GM03348 (cell line): ENCODE measurements at regions not wholly inside any gene's neighbourhood (a gene's known extent, or its start where the extent isn't known, plus 50 kb on each side); places are given as distances from the start of the nearest gene placed in this dataset.

Source experiments
- DNase-seq: peaks from one replicate; pipeline ENCODE4 v3.0.0; 2012; ENCODE audit warnings: low spot score

DNA sequence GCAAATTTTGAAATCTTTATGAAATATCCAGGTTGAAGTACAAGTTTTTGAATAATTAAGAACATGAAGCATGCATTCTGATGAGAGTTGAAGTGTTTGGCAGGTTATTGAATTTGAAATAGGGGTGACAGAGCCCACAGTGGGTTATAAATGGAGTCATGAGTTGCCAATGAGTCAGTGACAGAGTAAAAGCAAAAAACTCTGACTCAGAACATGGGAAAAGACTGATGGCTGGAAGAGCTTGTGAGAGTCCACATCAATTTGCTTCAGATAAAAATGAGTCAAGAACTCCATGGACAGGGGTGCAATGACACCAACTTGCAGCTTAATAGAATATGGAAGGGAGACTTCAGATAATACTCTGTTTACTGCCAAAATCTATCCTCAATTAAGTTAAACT, 105.3 kb downstream of the SLC6A15 start:
- no peak for DNase-seq

DNA sequence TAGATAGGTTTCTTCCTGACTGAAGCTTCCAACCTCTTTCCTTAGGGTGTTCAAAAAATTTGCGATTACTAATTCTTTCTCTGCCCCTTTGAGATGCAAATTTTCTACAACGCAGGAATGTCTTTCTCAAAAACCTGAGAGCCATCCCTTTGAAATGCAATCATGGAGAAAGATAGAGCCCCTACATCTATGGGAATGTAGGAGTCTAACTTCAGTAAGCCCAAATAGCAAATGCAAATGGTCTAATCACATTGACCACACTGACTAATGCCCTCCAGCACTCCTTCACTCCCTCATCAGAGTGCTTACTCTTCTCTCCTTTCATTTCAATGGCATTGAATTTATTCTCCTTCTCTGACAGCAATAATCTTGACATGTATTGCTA, 107.1 kb downstream of the SLC6A15 start:
- DNase-seq = no peak

DNA sequence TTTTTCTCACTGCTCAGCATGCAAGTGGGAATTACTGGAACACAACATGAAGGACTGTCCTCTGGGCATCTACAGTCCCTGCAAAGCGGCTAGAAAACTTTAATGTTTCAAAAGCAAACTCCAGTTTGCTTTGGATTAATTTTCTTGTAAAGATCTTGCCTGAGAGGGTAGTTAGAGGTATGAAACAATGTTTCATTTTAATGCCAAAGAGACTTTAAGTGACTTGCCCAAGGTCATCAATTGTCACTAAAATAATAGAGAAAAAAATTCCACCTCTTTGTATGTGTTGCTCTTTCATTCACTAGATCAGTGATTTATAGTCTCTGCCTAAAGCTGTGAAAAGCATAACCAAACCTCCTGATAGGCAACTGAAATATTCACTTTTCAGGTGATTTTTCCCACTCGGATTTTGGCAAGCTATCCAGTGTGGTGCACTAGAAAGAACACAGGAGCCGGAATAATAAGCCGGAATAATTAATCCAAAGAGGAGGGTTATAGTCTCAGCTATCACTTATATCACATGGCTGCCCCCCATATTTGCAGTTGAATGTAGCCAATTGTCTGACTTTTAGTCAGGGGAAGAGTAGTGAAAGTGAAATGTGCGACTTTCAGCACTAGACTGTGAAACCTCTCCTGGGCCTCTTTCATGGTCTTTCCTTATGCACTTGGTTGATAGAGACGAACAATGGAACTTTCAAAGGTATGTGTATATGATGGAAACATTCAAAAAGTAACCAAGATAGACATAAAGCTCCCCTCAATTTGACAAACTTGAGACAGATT, 107.7 kb downstream of the SLC6A15 start:
- DNase-seq = no peak

DNA sequence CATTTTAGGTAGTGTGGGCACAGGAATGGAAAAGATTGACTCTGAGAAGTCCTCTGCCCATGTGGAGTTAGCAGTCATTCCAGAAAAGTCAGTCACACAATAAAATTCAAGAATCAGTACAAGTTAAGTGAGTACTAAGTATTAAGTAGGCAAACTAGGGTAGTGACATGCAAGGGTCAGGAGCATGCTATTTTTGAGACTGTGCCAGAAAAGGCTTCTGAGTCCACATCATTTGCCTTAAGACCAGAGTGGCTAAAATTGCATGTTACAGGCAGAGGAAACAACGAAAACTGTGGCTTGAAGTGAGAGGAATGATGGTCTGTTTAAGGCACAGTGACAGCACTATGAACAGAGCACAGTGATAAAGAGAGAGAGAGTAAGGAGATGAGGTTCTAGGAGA, 108.9 kb downstream of the SLC6A15 start:
- no peak for DNase-seq

DNA sequence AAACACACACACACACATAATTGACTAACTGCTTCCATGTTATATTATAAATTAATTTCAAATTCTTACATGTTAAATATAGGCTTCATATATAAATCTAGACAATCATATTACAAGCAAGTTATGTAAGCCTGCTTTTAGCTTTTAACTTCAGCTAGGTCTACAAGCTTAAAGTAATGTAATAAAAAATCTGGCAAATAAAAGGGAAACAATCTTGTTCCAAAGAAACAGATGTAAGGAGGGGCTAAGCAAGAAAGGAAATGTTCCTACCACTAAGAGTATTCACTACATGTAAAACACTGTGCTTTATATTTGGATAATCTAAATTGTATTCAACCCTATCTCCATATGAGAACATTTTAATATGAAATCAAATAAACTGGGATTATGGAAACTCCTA, 110.4 kb downstream of the SLC6A15 start:
- no peak for DNase-seq

DNA sequence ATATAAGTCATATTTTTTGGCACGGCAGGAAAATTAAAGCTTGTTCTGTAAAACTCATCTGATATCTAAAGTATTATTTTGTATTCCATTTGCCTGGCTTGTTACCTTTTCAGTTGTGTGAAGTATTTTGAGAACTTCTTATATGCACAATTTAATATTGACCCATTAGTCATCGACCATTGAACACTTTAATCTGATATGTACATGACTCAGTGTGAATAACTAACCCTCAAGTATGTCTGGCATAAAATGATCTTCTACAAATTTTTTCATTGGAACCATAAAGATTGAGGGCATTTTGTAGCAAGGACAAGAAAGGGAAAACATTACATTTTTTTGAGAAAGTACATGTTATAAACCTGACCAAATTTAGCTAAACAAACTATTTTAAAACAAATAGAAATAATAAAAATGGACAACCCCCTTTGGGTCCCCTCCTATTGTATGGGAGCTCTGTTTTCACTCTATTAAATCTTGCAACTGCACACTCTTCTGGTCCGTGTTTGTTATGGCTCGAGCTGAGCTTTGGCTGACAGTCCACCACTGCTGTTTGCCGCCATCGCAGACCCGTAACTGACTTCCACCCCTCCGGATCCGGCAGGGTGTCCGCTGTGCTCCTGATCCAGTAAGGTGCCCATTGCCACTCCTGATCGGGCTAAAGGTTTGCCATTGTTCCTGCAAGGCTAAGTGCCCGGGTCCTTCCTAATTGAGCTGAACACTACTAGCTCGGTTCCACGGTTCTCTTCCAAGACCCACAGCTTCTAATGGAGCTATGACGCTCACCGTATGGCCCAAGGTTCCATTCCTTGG, 118.8 kb downstream of the SLC6A15 start:
- DNase-seq = peak; percentile 57

DNA sequence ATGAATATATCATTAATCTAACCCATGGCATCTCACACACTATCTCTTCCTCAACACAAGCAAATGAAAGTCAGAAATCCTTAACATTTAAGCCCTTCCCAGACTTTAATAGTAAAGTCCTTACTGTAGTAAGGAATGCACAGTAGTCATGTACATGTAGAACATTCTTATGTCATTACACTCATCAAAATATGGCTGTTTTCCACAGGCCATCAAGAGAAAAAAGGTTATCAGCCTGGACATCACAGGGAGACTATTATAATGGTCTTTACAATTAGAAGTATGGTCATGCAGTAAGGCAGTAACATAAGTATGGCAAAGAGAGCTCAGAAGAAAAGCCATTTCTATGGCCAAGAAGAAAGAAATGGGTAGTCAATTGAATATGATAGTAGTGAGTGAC, 121.2 kb downstream of the SLC6A15 start:
- DNase-seq = no peak

DNA sequence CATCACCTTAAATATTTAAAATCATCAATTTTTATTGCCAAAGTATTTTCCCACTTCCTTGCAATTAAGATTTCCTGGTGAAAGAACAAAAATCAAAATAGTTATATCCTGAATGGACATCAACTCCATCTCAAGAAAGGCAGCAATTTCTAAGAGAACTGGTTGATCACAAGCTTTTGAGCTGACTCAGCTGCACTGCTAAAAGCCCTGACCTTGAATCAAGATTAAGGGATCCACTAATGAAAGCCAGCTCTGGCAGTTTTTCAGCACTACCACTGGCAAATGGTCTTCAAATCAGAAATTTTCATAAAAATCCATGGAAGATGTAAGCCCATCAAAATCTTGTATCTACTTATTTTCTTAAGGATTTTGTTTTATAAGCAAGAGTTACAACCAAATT, 123.4 kb downstream of the SLC6A15 start:
- DNase-seq = no peak

DNA sequence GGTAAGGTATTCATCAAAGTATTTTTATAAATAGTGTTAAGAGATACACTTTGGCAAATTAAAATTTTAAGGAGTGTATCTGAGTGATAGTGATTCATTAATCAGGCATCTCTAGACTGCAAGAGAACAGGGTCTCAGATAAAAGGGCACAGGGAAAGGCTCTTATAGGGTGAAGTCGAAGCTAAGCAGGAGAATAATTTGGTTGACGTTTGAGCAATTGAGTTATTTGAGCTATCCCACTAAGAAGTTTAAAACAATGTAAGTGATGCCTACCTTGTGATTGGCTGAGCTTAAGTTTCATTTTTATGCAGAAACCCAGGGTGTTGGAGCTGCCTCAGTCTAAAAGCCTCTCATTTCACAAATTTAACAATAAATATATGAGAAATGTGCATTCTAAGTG, 125.3 kb downstream of the SLC6A15 start:
- DNase-seq = no peak

DNA sequence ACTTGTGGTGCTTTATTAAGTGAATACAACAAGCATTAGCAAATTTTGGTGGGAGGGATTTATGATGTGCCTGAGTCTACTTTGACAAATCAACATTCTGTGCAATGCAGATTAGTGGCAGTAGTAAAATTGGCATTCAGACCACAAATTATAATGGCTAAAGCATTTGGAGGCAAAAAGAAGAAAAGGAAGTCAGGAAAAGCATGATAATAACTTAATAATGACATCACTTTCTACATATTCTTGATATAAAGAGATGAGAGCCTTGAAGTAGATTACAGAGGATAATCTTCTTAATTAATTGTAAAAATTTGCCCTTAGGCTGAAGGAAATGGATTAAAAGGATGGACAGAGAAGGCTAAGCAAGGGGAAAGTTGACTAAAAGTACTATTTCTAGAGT, 126.0 kb downstream of the SLC6A15 start:
- no peak for DNase-seq

DNA sequence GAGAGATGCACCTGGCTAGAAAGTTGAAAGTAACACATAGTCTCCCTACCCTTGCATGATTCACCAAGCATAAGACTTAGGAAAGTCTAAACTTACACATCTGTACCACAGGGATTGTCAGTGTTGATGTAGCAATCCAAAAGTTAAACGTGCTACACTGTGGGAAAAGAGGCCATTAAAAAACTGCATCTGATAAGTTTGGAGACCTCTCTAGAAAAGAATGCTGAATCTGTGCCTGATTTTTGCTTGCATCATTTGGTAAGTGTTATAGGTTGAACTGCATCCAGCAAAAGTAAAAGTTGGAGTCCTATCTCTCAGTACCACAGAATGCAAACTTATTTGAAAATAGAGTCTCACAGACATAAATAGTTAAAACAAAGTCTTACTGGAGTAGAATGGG, 126.6 kb downstream of the SLC6A15 start:
- DNase-seq = peak; percentile 9

DNA sequence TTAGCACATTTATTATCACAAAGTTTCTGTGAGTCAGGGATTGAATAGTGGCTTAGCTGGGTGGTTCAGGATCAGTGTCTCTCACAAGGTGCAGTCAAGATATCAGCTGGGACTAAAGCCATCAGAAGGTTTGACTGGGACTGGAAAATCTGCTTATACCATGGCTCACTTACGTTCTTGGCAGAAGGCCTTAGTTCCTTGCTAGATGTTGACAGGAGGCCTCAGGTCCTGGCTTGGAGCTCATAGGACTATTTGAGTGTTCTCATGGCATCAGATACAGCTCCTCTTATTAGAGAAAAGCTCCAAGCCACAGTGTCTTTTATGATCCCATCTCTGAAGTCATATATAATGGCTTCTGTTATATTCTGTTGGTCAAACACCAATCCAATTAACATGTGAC, 127.3 kb downstream of the SLC6A15 start:
- DNase-seq = no peak

DNA sequence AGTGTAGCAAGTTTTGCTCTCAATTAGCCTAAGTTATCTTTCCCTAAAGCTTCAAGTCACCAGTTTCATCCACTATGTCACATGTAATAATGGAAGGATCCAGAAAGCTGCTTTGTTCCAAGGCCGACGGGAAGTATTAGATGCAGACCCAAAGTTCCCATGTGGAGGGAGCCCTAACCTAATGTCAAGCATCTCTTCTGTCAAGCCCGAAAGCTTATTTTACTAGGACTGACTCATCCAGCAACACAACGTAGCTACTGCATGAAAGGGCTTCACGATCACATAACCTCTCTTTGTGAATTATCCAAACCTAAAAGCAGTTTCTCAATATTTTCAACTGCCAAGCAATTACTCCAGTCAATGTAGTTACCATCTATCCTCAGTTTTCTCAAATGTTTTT, 133.4 kb downstream of the SLC6A15 start:
- DNase-seq = no peak

DNA sequence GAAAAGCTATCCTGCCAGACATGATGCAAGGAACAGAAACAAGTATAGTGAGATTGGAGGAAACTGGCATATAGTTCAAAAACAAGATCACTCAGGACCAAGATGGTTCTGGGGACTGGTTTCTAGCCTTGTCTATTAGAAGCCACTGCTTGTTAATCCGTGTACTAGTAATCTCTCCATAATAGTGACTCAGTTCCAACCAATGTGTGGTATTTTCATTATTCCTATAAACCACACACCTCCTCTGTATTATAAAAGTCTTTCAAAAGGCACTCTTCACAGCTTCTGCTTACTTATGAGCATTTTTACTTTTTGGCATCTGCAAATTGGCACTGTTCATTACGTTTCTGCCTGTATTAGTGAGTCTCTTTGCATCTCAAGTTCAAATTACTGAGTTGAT, 140.3 kb downstream of the SLC6A15 start:
- DNase-seq = peak; percentile 32

DNA sequence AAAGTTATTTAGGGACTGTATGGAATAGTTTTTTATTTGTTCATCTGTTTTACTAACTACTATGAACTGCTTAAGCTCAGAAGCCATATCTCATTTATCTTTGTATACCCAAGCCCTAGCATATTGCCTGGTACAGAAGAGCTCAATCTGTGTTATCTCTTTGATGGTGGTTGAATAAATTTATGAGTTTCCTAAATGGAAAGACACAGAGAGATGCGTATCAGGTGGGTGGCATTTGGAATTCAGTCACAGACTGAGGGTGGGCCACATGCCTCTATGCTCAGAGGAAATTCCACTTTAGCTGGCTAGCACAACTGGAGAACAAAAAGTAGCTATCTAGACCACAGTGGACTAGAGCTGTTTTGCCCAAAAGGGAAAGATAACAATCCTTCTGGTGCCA, 145.5 kb downstream of the SLC6A15 start:
- no peak for DNase-seq

DNA sequence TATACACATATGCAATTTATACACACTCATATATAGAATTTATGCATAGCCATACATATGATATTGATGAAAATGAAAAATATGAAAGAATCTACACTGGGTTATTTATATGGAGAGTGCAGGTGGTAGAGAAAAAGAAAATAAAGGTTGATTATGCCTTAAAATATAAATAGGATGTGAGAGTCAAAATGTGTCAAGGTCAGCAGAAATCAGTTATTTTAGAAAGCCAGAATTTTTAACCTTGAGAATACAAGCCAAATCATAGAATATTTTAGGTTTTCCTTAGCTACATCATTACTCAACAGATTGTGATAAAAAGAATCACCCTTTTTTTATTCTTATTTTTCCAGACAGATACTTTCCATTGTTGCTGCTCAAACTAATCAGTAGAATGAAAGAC, 146.2 kb downstream of the SLC6A15 start:
- DNase-seq = no peak

DNA sequence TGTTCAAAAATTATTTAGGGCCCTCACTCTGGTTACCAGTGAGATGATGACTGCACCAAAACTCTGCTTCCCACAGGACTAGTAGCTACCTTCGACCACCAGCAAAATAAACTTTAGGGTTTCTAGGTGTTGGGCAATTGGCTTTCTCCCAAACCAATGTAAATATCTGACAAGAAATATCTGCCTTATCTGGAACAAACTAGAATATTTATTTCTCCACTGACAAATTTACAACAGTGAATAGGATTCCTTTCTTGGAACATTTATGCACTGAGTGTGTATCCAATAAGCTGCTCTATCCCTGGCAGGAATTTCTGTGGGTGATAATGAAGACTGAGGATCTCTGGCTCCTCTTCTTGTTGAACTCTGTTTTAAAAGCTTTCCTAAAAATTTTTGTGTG, 148.6 kb downstream of the SLC6A15 start:
- DNase-seq = no peak

DNA sequence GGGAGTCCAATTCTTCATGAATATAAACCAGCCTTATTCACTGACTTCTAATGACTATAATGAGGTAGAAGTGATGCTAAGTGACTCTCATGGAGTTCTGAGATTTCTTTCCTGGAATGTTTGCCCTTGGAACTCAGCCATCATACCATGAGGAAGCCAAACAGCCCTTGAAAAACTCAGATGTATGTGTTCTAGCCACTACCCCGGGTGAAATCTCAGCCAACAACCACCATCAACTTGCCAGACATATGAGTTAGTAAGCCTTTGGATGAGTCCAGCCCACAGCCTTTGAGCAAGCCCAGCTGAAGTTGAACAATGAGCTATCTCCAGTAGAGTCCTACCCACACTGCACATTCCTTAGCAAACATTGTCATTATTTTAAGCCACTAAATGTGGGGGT, 149.5 kb downstream of the SLC6A15 start:
- DNase-seq = peak; percentile 74

DNA sequence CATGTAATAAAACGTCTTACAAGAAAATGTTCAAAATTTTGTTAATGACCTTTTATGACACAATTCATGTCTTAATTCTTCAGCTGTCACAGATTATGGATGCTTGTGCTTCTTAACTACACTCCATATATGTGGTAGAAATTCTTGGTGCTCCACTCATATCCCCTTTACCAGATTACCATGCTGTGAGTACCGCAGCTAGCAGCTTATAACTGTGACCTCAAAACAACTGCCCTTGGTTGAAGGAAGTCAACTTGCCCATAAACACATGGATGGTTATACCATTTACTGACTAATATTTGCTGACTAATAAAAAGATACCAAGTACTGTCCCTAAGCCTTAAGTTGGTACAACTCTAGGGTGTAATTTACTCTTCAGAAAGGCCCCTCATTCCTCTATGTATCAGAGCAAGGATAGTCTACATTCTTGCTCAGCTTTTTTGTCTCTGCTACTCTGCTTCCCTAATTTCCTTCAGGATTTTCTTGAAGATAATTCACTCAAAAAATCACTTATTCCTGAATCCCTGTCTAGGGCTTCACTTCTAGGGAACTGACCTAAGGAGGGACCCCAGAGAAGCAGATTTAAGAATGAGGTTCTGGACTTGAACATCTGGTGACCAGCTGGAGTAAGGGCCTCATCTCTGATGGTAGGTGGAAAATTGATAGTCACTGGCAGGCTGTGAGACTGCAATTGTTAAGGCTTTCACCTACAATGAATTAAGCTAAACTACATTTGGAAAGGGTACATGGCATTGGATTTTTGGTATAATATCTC, 152.3 kb downstream of the SLC6A15 start:
- DNase-seq = no peak

DNA sequence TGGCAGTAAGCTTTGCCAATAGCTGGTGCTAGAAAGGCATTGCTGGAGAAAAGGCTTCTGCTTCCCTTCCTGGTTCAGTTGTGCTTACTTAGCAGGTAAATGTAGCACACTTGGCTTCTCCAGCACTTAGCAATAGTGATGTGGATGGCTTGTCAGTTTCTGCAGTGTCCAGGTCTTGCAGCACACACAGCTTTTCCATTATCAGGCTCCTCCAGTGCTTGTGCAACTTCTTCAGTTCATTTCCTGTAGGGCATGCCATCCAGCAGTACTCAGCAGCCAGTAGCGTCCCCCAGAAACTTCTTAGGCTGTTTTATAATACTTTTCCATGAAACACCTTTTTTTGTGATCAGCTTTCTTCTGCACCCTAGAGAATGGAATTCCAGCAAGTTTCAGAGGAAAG, 154.6 kb downstream of the SLC6A15 start:
- DNase-seq = peak; percentile 45

DNA sequence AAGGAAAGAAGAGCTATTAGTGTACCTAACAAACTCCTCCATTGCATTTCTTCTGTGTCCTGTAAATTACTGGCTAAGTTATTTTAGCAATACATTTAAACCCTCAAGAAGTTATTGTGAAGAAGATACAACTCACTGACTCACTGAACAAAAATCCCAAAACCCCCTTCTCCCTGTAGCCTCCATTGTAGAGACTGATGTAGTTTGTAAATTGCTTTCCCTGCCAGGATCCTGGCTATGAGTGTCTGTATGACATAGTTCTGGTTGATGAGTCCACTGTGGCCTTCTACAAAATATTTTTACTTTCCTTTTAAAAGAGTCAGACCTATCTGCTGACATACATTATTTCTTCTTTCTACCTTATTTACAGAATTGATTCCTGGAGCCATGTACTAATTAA, 155.6 kb downstream of the SLC6A15 start:
- peak; percentile 54 for DNase-seq

DNA sequence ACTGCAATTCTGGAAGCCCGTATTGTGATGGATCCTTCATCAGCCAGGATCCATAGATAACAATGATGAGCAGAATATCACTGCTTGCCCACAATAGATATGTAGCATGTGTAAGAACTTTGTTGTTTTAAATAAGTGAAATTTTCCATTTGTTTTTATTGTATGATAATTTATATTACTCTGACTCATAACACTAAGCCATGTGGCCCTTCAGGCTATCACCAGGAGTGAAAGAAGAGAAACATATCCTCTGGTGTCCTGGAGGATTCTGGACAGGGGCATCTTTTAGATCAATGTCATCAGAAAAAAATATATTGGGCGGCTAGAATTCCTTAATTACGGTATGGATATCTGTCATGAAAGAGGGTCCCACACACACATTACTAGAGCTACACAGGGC, 167.5 kb downstream of the SLC6A15 start:
- DNase-seq = no peak

DNA sequence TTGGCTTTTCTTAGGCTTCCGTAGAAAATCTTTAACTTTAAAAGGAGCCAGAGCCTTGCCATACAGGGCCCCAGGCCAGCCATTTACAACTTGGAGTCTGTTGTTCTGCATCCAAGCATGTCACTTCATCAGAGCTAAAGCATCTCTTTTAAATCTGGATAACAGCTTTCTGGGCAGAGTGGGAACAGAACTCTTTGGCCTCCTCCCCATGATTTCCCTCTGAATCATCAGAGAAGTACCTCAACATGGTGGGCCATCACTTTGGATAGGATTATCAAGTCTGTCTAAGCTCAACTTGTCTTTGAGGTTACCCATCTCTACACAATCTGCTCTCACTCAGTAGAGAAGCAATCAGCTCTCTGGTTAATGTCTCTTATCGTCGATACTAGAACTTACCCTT, 170.9 kb downstream of the SLC6A15 start:
- DNase-seq = no peak
